H1 (cell line): ENCODE measurements at regions not wholly inside any gene's neighbourhood (a gene's known extent, or its start where the extent isn't known, plus 50 kb on each side); places are given as distances from the start of the nearest gene placed in this dataset.

ENCODE experiments used
- ATF2 ChIP-seq: IDR thresholded peaks from 2 replicates; pipeline ENCODE4 v1.6.1; 2012; ENCODE audit warnings: low read length, inconsistent platforms
- BACH1 ChIP-seq: IDR thresholded peaks from 2 replicates; pipeline ENCODE4 v1.6.1; 2012; ENCODE audit warnings: low read length, improper control_type of control experiment
- KDM5A ChIP-seq: fragments of 200-600 bp; IDR thresholded peaks from 2 replicates; pipeline ENCODE4 v1.7.1; 2012; ENCODE audit warnings: mild to moderate bottlenecking, low read length, inconsistent platforms, mixed read lengths
- NRF1 ChIP-seq: IDR thresholded peaks from 2 replicates; pipeline ENCODE4 v1.6.1; 2011; ENCODE audit warnings: mild to moderate bottlenecking, low read depth, low read length, improper control_type of control experiment
- SIX5 ChIP-seq: IDR thresholded peaks from 2 replicates; pipeline ENCODE4 v1.6.1; 2011; ENCODE audit warnings: mild to moderate bottlenecking, low read depth, low read length
- SP1 ChIP-seq: IDR thresholded peaks from 2 replicates; pipeline ENCODE4 v1.6.1; 2011; ENCODE audit warnings: low read depth, low read length
- TCF12 ChIP-seq: IDR thresholded peaks from 2 replicates; pipeline ENCODE4 v1.6.1; 2011; ENCODE audit warnings: low read depth, mild to moderate bottlenecking, low read length

- TF ChIP-seq SP1 = no peak
- TF ChIP-seq BACH1 = no peak
- no peak for TF ChIP-seq ATF2
- TF ChIP-seq KDM5A = no peak
- TF ChIP-seq NRF1 = no peak
- no peak for TF ChIP-seq TCF12
- TF ChIP-seq SIX5 = no peak
These were observed 81.1 kb upstream of the PSMA6 start (continued) for GRCh38 chr14:35211067-35211466.
